Gastrocnemius medialis (tissue), 4 donors: ENCODE measurements at regions not wholly inside any gene's neighbourhood (a gene's known extent, or its start where the extent isn't known, plus 50 kb on each side); places are given as distances from the start of the nearest gene placed in this dataset.

Experiments used
- CTCF ChIP-seq, 5 experiments: fragments of 450-650 bp in 3 of 5; fragments of 200-600 bp in 2 of 5; sonication (generic) in 2 of 5; IDR thresholded peaks in 4 of 5; conservative IDR thresholded peaks in 1 of 5; 1 replicate in 4 of 5; 2 replicates in 1 of 5; pipeline ENCODE4 v1.5.1; 2016 to 2019; ENCODE audit warnings: antibody characterized with exemption in 5 of 5, mild to moderate bottlenecking in 3 of 5, moderate library complexity in 3 of 5
- POLR2A ChIP-seq, 2 donors: fragments of 450-650 bp; IDR thresholded peaks; one replicate each; pipeline ENCODE4 v1.6.1; 2017; ENCODE audit warnings: antibody characterized with exemption in 2 of 2, mild to moderate bottlenecking in 2 of 2, moderate library complexity in 2 of 2

- no peak for TF ChIP-seq CTCF (IDR thresholded peaks at IDR 0.05 in 4 of 5, conservative IDR thresholded peaks at IDR 0.05 in 1 of 5)
- no peak for TF ChIP-seq POLR2A (IDR thresholded peaks at IDR 0.05)
Observed at GRCh38 chr4:66564901-66565651, 894.8 kb upstream of the EPHA5 start.
